ENCODE measurements at regions not wholly inside any gene's neighbourhood (a gene's known extent, or its start where the extent isn't known, plus 50 kb on each side); places are given as distances from the start of the nearest gene placed in this dataset.

- no peaks in the 10 kb centered on the region for H3K9me3 ChIP-seq (ENCODE audit: control insufficient read depth, insufficient read depth, low read length)
These were observed 171.9 kb downstream of the IRX5 start for GRCh38 chr16:55102531-55102930.

GRCh38 chr16:55107851-55108250, 177.2 kb downstream of the IRX5 start:
- no peak for TF ChIP-seq EZH2phosphoT487 (IDR thresholded peaks at IDR 0.05; ENCODE audit: borderline replicate concordance, low read length)
- TF ChIP-seq, protein P1, sequence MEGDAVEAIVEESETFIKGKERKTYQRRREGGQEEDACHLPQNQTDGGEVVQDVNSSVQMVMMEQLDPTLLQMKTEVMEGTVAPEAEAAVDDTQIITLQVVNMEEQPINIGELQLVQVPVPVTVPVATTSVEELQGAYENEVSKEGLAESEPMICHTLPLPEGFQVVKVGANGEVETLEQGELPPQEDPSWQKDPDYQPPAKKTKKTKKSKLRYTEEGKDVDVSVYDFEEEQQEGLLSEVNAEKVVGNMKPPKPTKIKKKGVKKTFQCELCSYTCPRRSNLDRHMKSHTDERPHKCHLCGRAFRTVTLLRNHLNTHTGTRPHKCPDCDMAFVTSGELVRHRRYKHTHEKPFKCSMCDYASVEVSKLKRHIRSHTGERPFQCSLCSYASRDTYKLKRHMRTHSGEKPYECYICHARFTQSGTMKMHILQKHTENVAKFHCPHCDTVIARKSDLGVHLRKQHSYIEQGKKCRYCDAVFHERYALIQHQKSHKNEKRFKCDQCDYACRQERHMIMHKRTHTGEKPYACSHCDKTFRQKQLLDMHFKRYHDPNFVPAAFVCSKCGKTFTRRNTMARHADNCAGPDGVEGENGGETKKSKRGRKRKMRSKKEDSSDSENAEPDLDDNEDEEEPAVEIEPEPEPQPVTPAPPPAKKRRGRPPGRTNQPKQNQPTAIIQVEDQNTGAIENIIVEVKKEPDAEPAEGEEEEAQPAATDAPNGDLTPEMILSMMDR (IDR thresholded peaks at IDR 0.05; ENCODE audit: low read depth, low read length, poor library complexity, severe bottlenecking): no peak
- no peaks in the 10 kb centered on the region for H3K9me2 ChIP-seq (replicated peaks; ENCODE audit: control insufficient read depth, low read length)
- no peaks in the 10 kb centered on the region for H3K79me2 ChIP-seq (ENCODE audit: control insufficient read depth, low read length)
- no peaks in the 10 kb centered on the region for H3K27me3 ChIP-seq (ENCODE audit: control insufficient read depth, low read length)
- H3K4me3 ChIP-seq (ENCODE audit: low read length): no peak overlapping the region
- no peaks in the 10 kb centered on the region for H3K9me3 ChIP-seq (ENCODE audit: control insufficient read depth, insufficient read depth, low read length)
- no peaks in the 10 kb centered on the region for H3K36me3 ChIP-seq (ENCODE audit: control insufficient read depth, low read length)
- no peak overlapping the region for H3K27ac ChIP-seq (ENCODE audit: low read depth, low read length)
- no peak overlapping the region for H3K4me2 ChIP-seq (ENCODE audit: low read length)
- H3K4me1 ChIP-seq (ENCODE audit: control insufficient read depth, low read length): no peaks in the 10 kb centered on the region
- H4K20me1 ChIP-seq (ENCODE audit: control insufficient read depth, insufficient read depth, low read depth, low read length): no peaks in the 10 kb centered on the region
- H3F3A ChIP-seq (ENCODE audit: control insufficient read depth, insufficient read depth): no peaks in the 10 kb centered on the region

More at GRCh38 chr16:55102531-55102930, 171.9 kb downstream of the IRX5 start:
- Histone ChIP-seq H3K27ac (ENCODE audit: low read depth, low read length) (no peak overlapping the region), H3K9me2 (replicated peaks; ENCODE audit: control insufficient read depth, low read length) (no peaks in the 10 kb centered on the region), H3K79me2 (ENCODE audit: control insufficient read depth, low read length) (no peaks in the 10 kb centered on the region), H4K20me1 (ENCODE audit: control insufficient read depth, insufficient read depth, low read depth, low read length) (no peaks in the 10 kb centered on the region), H3K27me3 (ENCODE audit: control insufficient read depth, low read length) (no peaks in the 10 kb centered on the region), H3K4me3 (ENCODE audit: low read length) (no peak overlapping the region), H3K4me2 (ENCODE audit: low read length) (no peak overlapping the region), H3F3A (ENCODE audit: control insufficient read depth, insufficient read depth) (no peaks in the 10 kb centered on the region), H3K4me1 (ENCODE audit: control insufficient read depth, low read length) (no peaks in the 10 kb centered on the region), H3K36me3 (ENCODE audit: control insufficient read depth, low read length) (no peaks in the 10 kb centered on the region)
- TF ChIP-seq, protein P1 (IDR thresholded peaks at IDR 0.05; ENCODE audit: low read depth, low read length, poor library complexity, severe bottlenecking): no peak
- no peak for TF ChIP-seq EZH2phosphoT487 (IDR thresholded peaks at IDR 0.05; ENCODE audit: borderline replicate concordance, low read length)

GRCh38 chr16:55113210-55113609, 182.5 kb downstream of the IRX5 start:
- TF ChIP-seq, protein P1 (IDR thresholded peaks at IDR 0.05; ENCODE audit: low read depth, low read length, poor library complexity, severe bottlenecking): no peak
- TF ChIP-seq EZH2phosphoT487 (IDR thresholded peaks at IDR 0.05; ENCODE audit: borderline replicate concordance, low read length): no peak

More at GRCh38 chr16:55113210-55113609, 182.5 kb downstream of the IRX5 start:
- Histone ChIP-seq H3K9me2 (replicated peaks; ENCODE audit: control insufficient read depth, low read length) (no peaks in the 10 kb centered on the region), H3K36me3 (ENCODE audit: control insufficient read depth, low read length) (no peaks in the 10 kb centered on the region), H3K79me2 (ENCODE audit: control insufficient read depth, low read length) (no peaks in the 10 kb centered on the region), H3K4me2 (ENCODE audit: low read length) (no peak overlapping the region), H3K27me3 (ENCODE audit: control insufficient read depth, low read length) (no peaks in the 10 kb centered on the region), H3K9me3 (ENCODE audit: control insufficient read depth, insufficient read depth, low read length) (no peaks in the 10 kb centered on the region), H3K27ac (ENCODE audit: low read depth, low read length) (no peak overlapping the region), H3K4me3 (ENCODE audit: low read length) (no peak overlapping the region), H3F3A (ENCODE audit: control insufficient read depth, insufficient read depth) (no peaks in the 10 kb centered on the region), H4K20me1 (ENCODE audit: control insufficient read depth, insufficient read depth, low read depth, low read length) (no peaks in the 10 kb centered on the region), H3K4me1 (ENCODE audit: control insufficient read depth, low read length) (no peaks in the 10 kb centered on the region)

All from DOHH2 (cell line).